HCT116 (cell line): ENCODE measurements at regions not wholly inside any gene's neighbourhood (a gene's known extent, or its start where the extent isn't known, plus 50 kb on each side); places are given as distances from the start of the nearest gene placed in this dataset.

ENCODE experiments used
- ATAC-seq: fragments of 200-7000 bp; cut with Tn5 transposase; 2 replicates; pipeline ENCODE4 v1.9.1; 2020; ENCODE audit warnings: mild to moderate bottlenecking, moderate library complexity
- BruUV-seq: library from RNA; stranded (reverse); fragments of 400-500 nt; replicated peaks from 2 replicates; lab custom pipeline; 2021; lab: Mats Ljungman, UMichigan
- CTCF ChIA-PET: fragments of 300-600 bp; sonication (Branson Sonifier 250); formaldehyde crosslinking; loops from one replicate; lab custom pipeline; 2021; ENCODE audit warnings: antibody characterized with exemption; lab: Charles Lee
- POLR2A ChIA-PET: fragments of 300-600, 350-600 bp; sonication (Branson Sonifier 250); formaldehyde crosslinking; loops from one replicate; lab custom pipeline; 2021; ENCODE audit warnings: antibody characterized with exemption; lab: Charles Lee
- RAD21 ChIA-PET, 2 experiments: fragments of 300-600 bp; sonication (Branson Sonifier 250); formaldehyde crosslinking; loops; one replicate each; lab custom pipeline; 2023; ENCODE audit warnings: low total read pairs in 2 of 2; ENCODE audit not compliant: uncharacterized antibody in 2 of 2, unreplicated experiment in 2 of 2, low non-redundant PET in 1 of 2; lab: Charles Lee
- DNase-seq: peaks from one replicate; pipeline ENCODE4 v3.0.0-alpha.2; 2010; ENCODE audit warnings: low read depth, low spot score
- H2AFZ ChIP-seq: fragments of 200-600 bp; shearing (Covaris generic), sonication (generic); 2 replicates; pipeline ENCODE4 v1.6.1; 2017; ENCODE audit warnings: low read depth, mixed run types, mixed read lengths, antibody characterized with exemption, low read length; ENCODE audit not compliant: poor library complexity, severe bottlenecking
- H3K27ac ChIP-seq: 2 replicates; pipeline ENCODE4 v1.5.1; 2012; ENCODE audit warnings: low read depth, low read length
- H3K27me3 ChIP-seq: fragments of 200-600 bp; sonication (generic); 2 replicates; pipeline ENCODE4 v1.6.1; 2016; ENCODE audit warnings: mixed run types, low read length, mixed read lengths; ENCODE audit not compliant: insufficient read depth
- H3K36me3 ChIP-seq, 2 experiments: fragments of 200-500 bp in 1 of 2; fragments of 200-600 bp in 1 of 2; sonication (Bioruptor generic) in 1 of 2; sonication (generic) in 1 of 2; 2 replicates each; pipeline versions ENCODE4 v1.5.1 to v1.6.1; 2014 to 2016; ENCODE audit warnings: low read length in 2 of 2, inconsistent platforms in 1 of 2, mixed read lengths in 1 of 2, mixed run types in 1 of 2; ENCODE audit not compliant: insufficient read depth in 2 of 2, control insufficient read depth in 1 of 2
- H3K4me1 ChIP-seq, 2 experiments: fragments of 200-600 bp in 1 of 2; sonication (generic) in 1 of 2; 2 replicates each; pipeline versions ENCODE4 v1.5.1 to v1.6.1; 2012 to 2017; ENCODE audit warnings: low read length in 2 of 2, inconsistent platforms in 1 of 2, mild to moderate bottlenecking in 1 of 2, mixed read lengths in 1 of 2, mixed run types in 1 of 2, moderate library complexity in 1 of 2; ENCODE audit not compliant: insufficient read depth in 2 of 2, control insufficient read depth in 1 of 2
- H3K4me2 ChIP-seq: fragments of 200-600 bp; sonication (generic); 2 replicates; pipeline ENCODE4 v1.6.1; 2017; ENCODE audit warnings: mixed run types, low read length, mixed read lengths
- H3K4me3 ChIP-seq, 2 experiments: fragments of 200-600 bp in 1 of 2; sonication (generic) in 1 of 2; replicated peaks in 1 of 2; 2 replicates each; pipeline ENCODE4 v1.5.1; 2011 to 2016; ENCODE audit warnings: low read length in 2 of 2, control low read depth in 1 of 2, low read depth in 1 of 2, mild to moderate bottlenecking in 1 of 2, mixed read lengths in 1 of 2, mixed run types in 1 of 2
- H3K79me2 ChIP-seq: fragments of 200-600 bp; sonication (generic); 2 replicates; pipeline ENCODE4 v1.6.1; 2017; ENCODE audit warnings: mild to moderate bottlenecking, mixed run types, low read length, moderate library complexity, mixed read lengths; ENCODE audit not compliant: insufficient read depth
- H3K9ac ChIP-seq: fragments of 200-600 bp; sonication (generic); 2 replicates; pipeline ENCODE4 v1.6.1; 2016; ENCODE audit warnings: low read length, mixed read lengths
- H3K9me2 ChIP-seq: fragments of 200-600 bp; sonication (generic), shearing (Covaris generic); 2 replicates; pipeline ENCODE4 v1.6.1; 2017; ENCODE audit warnings: mixed run types, mild to moderate bottlenecking, moderate library complexity; ENCODE audit not compliant: insufficient read depth
- H3K9me3 ChIP-seq, 2 experiments: fragments of 200-500 bp in 1 of 2; fragments of 200-600 bp in 1 of 2; sonication (Bioruptor generic) in 1 of 2; sonication (generic) in 1 of 2; 2 replicates each; pipeline ENCODE4 v1.6.1; 2014 to 2017; ENCODE audit warnings: low read length in 2 of 2, mixed read lengths in 2 of 2, inconsistent platforms in 1 of 2, low read depth in 1 of 2, mild to moderate bottlenecking in 1 of 2, mixed run types in 1 of 2, moderate library complexity in 1 of 2; ENCODE audit not compliant: control insufficient read depth in 1 of 2, insufficient read depth in 1 of 2
- H4K20me1 ChIP-seq: fragments of 200-600 bp; sonication (generic), shearing (Covaris generic); 2 replicates; pipeline ENCODE4 v1.6.1; 2017; ENCODE audit warnings: mixed run types, mild to moderate bottlenecking, moderate library complexity; ENCODE audit not compliant: insufficient read depth
- CBX3 ChIP-seq: IDR thresholded peaks from 2 replicates; pipeline ENCODE4 v1.6.1; 2012; ENCODE audit warnings: low read depth
- CEBPB ChIP-seq: IDR thresholded peaks from 2 replicates; pipeline ENCODE4 v1.6.1; 2012; ENCODE audit warnings: low read depth
- EGR1 ChIP-seq: IDR thresholded peaks from 2 replicates; pipeline ENCODE4 v1.6.1; 2012; ENCODE audit warnings: low read depth
- ELF1 ChIP-seq: IDR thresholded peaks from 2 replicates; pipeline ENCODE4 v1.6.1; 2012; ENCODE audit warnings: low read depth, borderline replicate concordance
- EZH2 ChIP-seq: fragments of 200-600 bp; sonication (generic); IDR thresholded peaks from 2 replicates; pipeline ENCODE4 v1.6.1; 2017; ENCODE audit warnings: antibody characterized with exemption, mixed run types
- JUND ChIP-seq: IDR thresholded peaks from 2 replicates; pipeline ENCODE4 v1.6.1; 2012
- POLR2A ChIP-seq: IDR thresholded peaks from 2 replicates; pipeline ENCODE4 v1.7.0; 2011; ENCODE audit warnings: borderline replicate concordance; ENCODE audit not compliant: insufficient read depth, insufficient read length; ENCODE audit errors: extremely low read depth
- RAD21 ChIP-seq: IDR thresholded peaks from 2 replicates; pipeline ENCODE4 v1.6.1; 2012; ENCODE audit warnings: low read depth, mild to moderate bottlenecking
- SIN3A ChIP-seq: IDR thresholded peaks from 2 replicates; pipeline ENCODE4 v1.6.1; 2012; ENCODE audit warnings: low read depth
- SP1 ChIP-seq: IDR thresholded peaks from 2 replicates; pipeline ENCODE4 v1.6.1; 2012; ENCODE audit warnings: low read depth
- TCF7L2 ChIP-seq: IDR thresholded peaks from 2 replicates; pipeline ENCODE4 v1.7.0; 2011; ENCODE audit warnings: borderline replicate concordance, inconsistent platforms; ENCODE audit not compliant: insufficient read depth, insufficient read length; ENCODE audit errors: extremely low read depth
- YY1 ChIP-seq: IDR thresholded peaks from 2 replicates; pipeline ENCODE4 v1.6.1; 2011; ENCODE audit warnings: low read length, low read depth, moderate library complexity, mild to moderate bottlenecking; ENCODE audit not compliant: insufficient replicate concordance; ENCODE audit errors: extremely low read depth
- ZFX ChIP-seq: fragments of 450-650 bp; IDR thresholded peaks from 2 replicates; pipeline ENCODE4 v1.6.1; 2017
- intact Hi-C: fragments of 100-400 bp; cut with micrococcal nuclease; formaldehyde crosslinking; loops from 2 replicates; pipeline ENCODE4 v1.10.0; 2022
- TF ChIP-seq, protein P1 (sequence below): IDR thresholded peaks from 2 replicates; pipeline ENCODE4 v1.6.1; 2012
- TF ChIP-seq, protein P2 (sequence below): IDR thresholded peaks from 2 replicates; pipeline ENCODE4 v1.6.1; 2012; ENCODE audit warnings: low read depth
- TF ChIP-seq, protein P3 (sequence below): IDR thresholded peaks from 2 replicates; pipeline ENCODE4 v1.6.1; 2012
- TF ChIP-seq, protein P4 (sequence below): IDR thresholded peaks from 2 replicates; pipeline ENCODE4 v1.6.1; 2011; ENCODE audit warnings: mild to moderate bottlenecking, low read length, moderate library complexity; ENCODE audit not compliant: insufficient replicate concordance; ENCODE audit errors: extremely low read depth

DNA sequence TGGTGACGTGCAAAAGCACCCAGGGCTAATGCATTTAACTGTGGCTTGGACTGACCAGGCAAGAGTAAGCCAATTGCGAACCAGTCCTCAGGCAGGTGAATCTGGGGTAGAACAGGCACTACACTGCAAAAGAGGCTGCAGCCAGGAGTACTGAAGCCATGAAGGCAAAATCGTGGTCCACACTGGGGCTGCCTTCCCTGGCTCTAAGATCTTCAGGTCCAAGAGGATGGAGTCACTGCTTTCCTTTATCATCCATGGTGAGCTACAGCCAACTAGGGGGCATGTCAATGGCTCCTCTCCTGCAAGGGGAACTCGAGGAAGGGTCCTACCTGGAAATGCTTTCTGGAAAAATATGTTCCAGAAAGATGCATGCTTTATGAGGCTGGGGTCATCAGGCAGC lies 100.6 kb upstream of the AJAP1 start:
- Histone ChIP-seq H3K4me1 (no peaks in the 10 kb centered on the region), H3K27me3 (no peaks in the 10 kb centered on the region), H3K9ac (no peak overlapping the region), H3K9me2 (no peaks in the 10 kb centered on the region), H3K4me3 (no peak overlapping the region), H4K20me1 (no peaks in the 10 kb centered on the region), H3K27ac (no peak overlapping the region), H3K79me2 (no peaks in the 10 kb centered on the region), H3K4me2 (no peak overlapping the region), H2AFZ (no peak overlapping the region), H3K36me3 (no peaks in the 10 kb centered on the region), H3K9me3 (no peaks in the 10 kb centered on the region; a peak in 1 of 4 replicates)
- CTCF ChIA-PET = no interaction called here
- POLR2A ChIA-PET = no interaction called here
- TF ChIP-seq CBX3 (no peak), ZFX (no peak), YY1 (no peak), ELF1 (no peak), EZH2 (no peak), POLR2A (no peak), RAD21 (no peak), SIN3A (no peak), TCF7L2 (no peak), EGR1 (no peak), CEBPB (no peak), JUND (no peak), SP1 (no peak)
- TF ChIP-seq, protein P1, sequence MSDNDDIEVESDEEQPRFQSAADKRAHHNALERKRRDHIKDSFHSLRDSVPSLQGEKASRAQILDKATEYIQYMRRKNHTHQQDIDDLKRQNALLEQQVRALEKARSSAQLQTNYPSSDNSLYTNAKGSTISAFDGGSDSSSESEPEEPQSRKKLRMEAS = no peak
- TF ChIP-seq, protein P2, sequence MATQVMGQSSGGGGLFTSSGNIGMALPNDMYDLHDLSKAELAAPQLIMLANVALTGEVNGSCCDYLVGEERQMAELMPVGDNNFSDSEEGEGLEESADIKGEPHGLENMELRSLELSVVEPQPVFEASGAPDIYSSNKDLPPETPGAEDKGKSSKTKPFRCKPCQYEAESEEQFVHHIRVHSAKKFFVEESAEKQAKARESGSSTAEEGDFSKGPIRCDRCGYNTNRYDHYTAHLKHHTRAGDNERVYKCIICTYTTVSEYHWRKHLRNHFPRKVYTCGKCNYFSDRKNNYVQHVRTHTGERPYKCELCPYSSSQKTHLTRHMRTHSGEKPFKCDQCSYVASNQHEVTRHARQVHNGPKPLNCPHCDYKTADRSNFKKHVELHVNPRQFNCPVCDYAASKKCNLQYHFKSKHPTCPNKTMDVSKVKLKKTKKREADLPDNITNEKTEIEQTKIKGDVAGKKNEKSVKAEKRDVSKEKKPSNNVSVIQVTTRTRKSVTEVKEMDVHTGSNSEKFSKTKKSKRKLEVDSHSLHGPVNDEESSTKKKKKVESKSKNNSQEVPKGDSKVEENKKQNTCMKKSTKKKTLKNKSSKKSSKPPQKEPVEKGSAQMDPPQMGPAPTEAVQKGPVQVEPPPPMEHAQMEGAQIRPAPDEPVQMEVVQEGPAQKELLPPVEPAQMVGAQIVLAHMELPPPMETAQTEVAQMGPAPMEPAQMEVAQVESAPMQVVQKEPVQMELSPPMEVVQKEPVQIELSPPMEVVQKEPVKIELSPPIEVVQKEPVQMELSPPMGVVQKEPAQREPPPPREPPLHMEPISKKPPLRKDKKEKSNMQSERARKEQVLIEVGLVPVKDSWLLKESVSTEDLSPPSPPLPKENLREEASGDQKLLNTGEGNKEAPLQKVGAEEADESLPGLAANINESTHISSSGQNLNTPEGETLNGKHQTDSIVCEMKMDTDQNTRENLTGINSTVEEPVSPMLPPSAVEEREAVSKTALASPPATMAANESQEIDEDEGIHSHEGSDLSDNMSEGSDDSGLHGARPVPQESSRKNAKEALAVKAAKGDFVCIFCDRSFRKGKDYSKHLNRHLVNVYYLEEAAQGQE = no peak
- TF ChIP-seq, protein P3, sequence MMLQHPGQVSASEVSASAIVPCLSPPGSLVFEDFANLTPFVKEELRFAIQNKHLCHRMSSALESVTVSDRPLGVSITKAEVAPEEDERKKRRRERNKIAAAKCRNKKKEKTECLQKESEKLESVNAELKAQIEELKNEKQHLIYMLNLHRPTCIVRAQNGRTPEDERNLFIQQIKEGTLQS = no peak
- TF ChIP-seq, protein P4, sequence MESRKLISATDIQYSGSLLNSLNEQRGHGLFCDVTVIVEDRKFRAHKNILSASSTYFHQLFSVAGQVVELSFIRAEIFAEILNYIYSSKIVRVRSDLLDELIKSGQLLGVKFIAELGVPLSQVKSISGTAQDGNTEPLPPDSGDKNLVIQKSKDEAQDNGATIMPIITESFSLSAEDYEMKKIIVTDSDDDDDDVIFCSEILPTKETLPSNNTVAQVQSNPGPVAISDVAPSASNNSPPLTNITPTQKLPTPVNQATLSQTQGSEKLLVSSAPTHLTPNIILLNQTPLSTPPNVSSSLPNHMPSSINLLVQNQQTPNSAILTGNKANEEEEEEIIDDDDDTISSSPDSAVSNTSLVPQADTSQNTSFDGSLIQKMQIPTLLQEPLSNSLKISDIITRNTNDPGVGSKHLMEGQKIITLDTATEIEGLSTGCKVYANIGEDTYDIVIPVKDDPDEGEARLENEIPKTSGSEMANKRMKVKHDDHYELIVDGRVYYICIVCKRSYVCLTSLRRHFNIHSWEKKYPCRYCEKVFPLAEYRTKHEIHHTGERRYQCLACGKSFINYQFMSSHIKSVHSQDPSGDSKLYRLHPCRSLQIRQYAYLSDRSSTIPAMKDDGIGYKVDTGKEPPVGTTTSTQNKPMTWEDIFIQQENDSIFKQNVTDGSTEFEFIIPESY = no peak
- intact Hi-C loops = no loop called here
- DNase-seq (no peak), ATAC-seq (no peak)
- no TSS peak for BruUV-seq
- RAD21 ChIA-PET = no interaction called here
